ENCODE measurements at regions not wholly inside any gene's neighbourhood (a gene's known extent, or its start where the extent isn't known, plus 50 kb on each side); places are given as distances from the start of the nearest gene placed in this dataset.

DNA sequence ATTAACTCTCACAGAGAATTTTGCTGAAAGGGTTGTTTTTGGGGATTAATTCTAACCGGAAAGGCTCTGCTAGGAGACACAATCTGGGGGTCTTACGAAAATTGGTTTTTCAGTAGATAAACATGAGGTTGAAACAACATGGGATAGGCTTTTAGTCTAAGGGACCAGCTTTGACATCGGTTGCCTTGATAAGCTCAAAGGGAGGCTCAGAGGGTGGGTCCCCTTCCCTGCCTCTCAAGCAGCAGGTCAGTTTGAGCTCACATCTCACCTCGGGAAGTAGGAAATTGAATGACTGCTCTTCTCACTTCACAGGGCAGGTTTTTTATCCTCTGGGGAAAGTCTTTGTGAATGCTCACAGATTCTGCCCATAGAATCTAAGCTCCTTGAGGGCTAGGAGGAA, 70.2 kb upstream of the KIRREL3 start:
- H3K36me3 ChIP-seq (ENCODE audit: control insufficient read depth, insufficient read depth, low read length): no peaks in the 10 kb centered on the region
- 94 to 96% methylated on average over 4 of the region's 4 CpGs for WGBS, 2 experiments (ENCODE audit: insufficient coverage in 1 of 2, insufficient read length in 1 of 2)

DNA sequence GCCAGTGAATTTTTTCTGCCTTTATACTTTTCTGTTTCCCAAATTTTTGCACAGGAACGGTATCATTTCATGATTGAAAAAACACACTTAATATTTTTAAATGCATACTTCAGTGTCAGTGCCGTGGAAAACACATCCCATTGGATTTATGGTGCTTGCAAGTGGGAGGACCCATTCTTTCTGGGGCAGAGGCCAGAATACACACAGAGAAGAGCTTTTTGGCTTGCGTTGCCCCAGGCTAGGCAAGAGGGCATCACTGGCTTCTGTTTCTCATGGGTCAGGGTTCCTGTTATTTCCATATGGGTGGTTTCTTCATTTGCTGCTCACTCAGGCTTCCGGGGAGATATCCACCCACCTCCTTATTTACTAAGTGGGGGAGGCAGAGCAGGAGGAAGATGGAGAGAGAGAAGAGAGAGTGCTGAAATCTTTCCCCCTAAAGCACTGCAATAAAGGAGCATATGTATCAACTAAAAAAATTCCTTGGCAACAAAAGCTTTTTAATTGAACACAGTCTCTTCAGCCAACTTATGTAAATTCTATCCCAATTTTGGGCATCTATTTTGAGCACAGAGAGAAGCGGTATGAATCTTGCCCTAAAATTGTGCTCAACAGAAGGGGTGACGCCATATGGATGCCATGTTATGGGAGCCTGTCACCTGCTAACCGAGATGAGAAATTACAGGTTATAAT, 66.0 kb upstream of the KIRREL3 start:
- Histone ChIP-seq H3K9ac (ENCODE audit: extremely low read depth, low read length, poor library complexity, severe bottlenecking) (no peak overlapping the region), H3K4me1 (ENCODE audit: control insufficient read depth, insufficient read depth, low read length) (no peaks in the 10 kb centered on the region), H3K9me3 (ENCODE audit: control insufficient read depth, low read length) (no peaks in the 10 kb centered on the region), H3K27ac (ENCODE audit: low read depth, low read length) (no peak overlapping the region), H3K36me3 (ENCODE audit: control insufficient read depth, insufficient read depth, low read length) (no peaks in the 10 kb centered on the region), H3K4me3 (ENCODE audit: low read length) (no peak overlapping the region), H3K27me3 (ENCODE audit: control insufficient read depth, insufficient read depth, low read length, poor library complexity, severe bottlenecking) (no peaks in the 10 kb centered on the region)
- Mint-ChIP-seq H3K36me3 (ENCODE audit: low read depth) (no peaks in the 10 kb centered on the region), H3K4me1 (no peaks in the 10 kb centered on the region), H3K4me3 (no peak overlapping the region), H3K27me3 (ENCODE audit: insufficient read depth) (no peaks in the 10 kb centered on the region), H3K9me3 (no peaks in the 10 kb centered on the region), H3K27ac (no peak overlapping the region)
- TF ChIP-seq, protein P1, sequence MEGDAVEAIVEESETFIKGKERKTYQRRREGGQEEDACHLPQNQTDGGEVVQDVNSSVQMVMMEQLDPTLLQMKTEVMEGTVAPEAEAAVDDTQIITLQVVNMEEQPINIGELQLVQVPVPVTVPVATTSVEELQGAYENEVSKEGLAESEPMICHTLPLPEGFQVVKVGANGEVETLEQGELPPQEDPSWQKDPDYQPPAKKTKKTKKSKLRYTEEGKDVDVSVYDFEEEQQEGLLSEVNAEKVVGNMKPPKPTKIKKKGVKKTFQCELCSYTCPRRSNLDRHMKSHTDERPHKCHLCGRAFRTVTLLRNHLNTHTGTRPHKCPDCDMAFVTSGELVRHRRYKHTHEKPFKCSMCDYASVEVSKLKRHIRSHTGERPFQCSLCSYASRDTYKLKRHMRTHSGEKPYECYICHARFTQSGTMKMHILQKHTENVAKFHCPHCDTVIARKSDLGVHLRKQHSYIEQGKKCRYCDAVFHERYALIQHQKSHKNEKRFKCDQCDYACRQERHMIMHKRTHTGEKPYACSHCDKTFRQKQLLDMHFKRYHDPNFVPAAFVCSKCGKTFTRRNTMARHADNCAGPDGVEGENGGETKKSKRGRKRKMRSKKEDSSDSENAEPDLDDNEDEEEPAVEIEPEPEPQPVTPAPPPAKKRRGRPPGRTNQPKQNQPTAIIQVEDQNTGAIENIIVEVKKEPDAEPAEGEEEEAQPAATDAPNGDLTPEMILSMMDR (conservative IDR thresholded peaks at IDR 0.05): no peak
- WGBS, 2 experiments (ENCODE audit: insufficient coverage in 1 of 2, insufficient read length in 1 of 2): 89 to 100% methylated on average over 6 of the region's 7 CpGs
- no peak for DNase-seq

More for the DNA sequence above, 70.2 kb upstream of the KIRREL3 start:
- no peaks in the 10 kb centered on the region for H3K9me3 ChIP-seq (ENCODE audit: control insufficient read depth, low read length)
- TF ChIP-seq, protein P1 (conservative IDR thresholded peaks at IDR 0.05): no peak
- no peaks in the 10 kb centered on the region for H3K27me3 ChIP-seq (ENCODE audit: control insufficient read depth, insufficient read depth, low read length, poor library complexity, severe bottlenecking)
- no peaks in the 10 kb centered on the region for H3K36me3 Mint-ChIP-seq (ENCODE audit: low read depth)
- H3K27me3 Mint-ChIP-seq (ENCODE audit: insufficient read depth): no peaks in the 10 kb centered on the region
- DNase-seq: no peak
- no peak overlapping the region for H3K4me3 ChIP-seq (ENCODE audit: low read length)
- H3K9ac ChIP-seq (ENCODE audit: extremely low read depth, low read length, poor library complexity, severe bottlenecking): no peak overlapping the region
- no peaks in the 10 kb centered on the region for H3K4me1 ChIP-seq (ENCODE audit: control insufficient read depth, insufficient read depth, low read length)
- H3K9me3 Mint-ChIP-seq: no peaks in the 10 kb centered on the region
- no peak overlapping the region for H3K27ac ChIP-seq (ENCODE audit: low read depth, low read length)
- no peak overlapping the region for H3K4me3 Mint-ChIP-seq
- peaks cover 6% of the 10 kb centered on the region for H3K4me1 Mint-ChIP-seq
- H3K27ac Mint-ChIP-seq: no peak overlapping the region

DNA sequence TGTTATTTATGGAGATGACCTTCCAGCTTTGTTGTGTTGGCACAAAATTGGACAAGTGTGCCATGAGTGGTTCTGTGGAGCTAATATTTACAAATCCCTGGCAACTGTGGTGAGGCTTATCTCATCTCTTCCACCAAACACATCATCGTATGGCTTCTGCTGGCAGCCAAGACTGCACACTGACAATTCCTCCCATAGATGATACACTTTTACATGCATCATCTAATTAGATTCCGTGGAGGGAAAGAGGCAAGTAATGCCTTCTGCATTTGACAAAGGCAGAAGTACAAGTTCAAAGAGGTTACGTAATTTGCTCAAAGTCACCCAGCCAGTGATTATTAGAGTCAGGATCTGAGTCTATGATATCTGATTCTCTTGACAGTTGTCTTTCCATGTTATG, 62.7 kb upstream of the KIRREL3 start:
- DNase-seq: no peak
- Histone ChIP-seq H3K9ac (ENCODE audit: extremely low read depth, low read length, poor library complexity, severe bottlenecking) (no peak overlapping the region), H3K4me3 (ENCODE audit: low read length) (no peak overlapping the region), H3K36me3 (ENCODE audit: control insufficient read depth, insufficient read depth, low read length) (no peaks in the 10 kb centered on the region), H3K9me3 (ENCODE audit: control insufficient read depth, low read length) (no peaks in the 10 kb centered on the region), H3K27ac (ENCODE audit: low read depth, low read length) (no peak overlapping the region), H3K27me3 (ENCODE audit: control insufficient read depth, insufficient read depth, low read length, poor library complexity, severe bottlenecking) (no peaks in the 10 kb centered on the region), H3K4me1 (ENCODE audit: control insufficient read depth, insufficient read depth, low read length) (no peaks in the 10 kb centered on the region)
- Mint-ChIP-seq H3K36me3 (ENCODE audit: low read depth) (no peaks in the 10 kb centered on the region), H3K27me3 (ENCODE audit: insufficient read depth) (no peaks in the 10 kb centered on the region), H3K4me3 (no peak overlapping the region), H3K27ac (no peak overlapping the region), H3K4me1 (peaks cover 3% of the 10 kb centered on the region), H3K9me3 (no peaks in the 10 kb centered on the region)
- TF ChIP-seq, protein P1 (conservative IDR thresholded peaks at IDR 0.05): no peak
- 94% methylated on average over 2 to 3 of the region's 3 CpGs for WGBS, 2 experiments (ENCODE audit: insufficient coverage in 1 of 2, insufficient read length in 1 of 2)
